ENCODE measurements at regions not wholly inside any gene's neighbourhood (a gene's known extent, or its start where the extent isn't known, plus 50 kb on each side); places are given as distances from the start of the nearest gene placed in this dataset.

DNA sequence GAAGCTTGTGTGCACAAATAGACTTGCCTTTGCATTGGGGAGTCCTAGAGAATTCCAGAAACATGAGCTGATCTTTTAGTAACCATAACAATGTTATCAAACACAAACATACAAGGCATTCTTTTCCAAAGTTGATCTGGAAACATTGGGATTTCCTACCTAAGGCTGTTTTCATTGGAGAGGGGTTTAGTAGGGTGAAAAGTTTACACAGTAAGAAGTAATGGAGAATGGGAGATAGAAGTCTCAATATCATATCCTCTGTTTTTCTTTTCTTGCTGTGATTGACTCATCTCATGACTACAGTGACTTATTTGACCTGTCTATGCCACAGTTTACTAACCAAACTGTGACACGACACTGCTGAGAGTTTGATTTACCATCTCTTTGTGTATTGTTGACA is 65.6 kb upstream of the PLA2G4A start:
- Histone ChIP-seq H3K4me3 (replicated peaks; ENCODE audit: insufficient read depth, low read length) (no peak overlapping the region), H3K27me3 (ENCODE audit: insufficient read depth, poor library complexity, severe bottlenecking) (no peaks in the 10 kb centered on the region), H3K27ac (replicated peaks) (no peak overlapping the region)
- TF ChIP-seq GABPA (IDR thresholded peaks at IDR 0.05; ENCODE audit: low read depth) (no peak), REST (IDR thresholded peaks at IDR 0.05; ENCODE audit: insufficient replicate concordance, low read depth) (no peak), SPI1 (IDR thresholded peaks at IDR 0.05; ENCODE audit: borderline replicate concordance, low read depth) (no peak), POLR2AphosphoS5 (IDR thresholded peaks at IDR 0.05; ENCODE audit: low read depth) (no peak)
- TF ChIP-seq, protein P1, sequence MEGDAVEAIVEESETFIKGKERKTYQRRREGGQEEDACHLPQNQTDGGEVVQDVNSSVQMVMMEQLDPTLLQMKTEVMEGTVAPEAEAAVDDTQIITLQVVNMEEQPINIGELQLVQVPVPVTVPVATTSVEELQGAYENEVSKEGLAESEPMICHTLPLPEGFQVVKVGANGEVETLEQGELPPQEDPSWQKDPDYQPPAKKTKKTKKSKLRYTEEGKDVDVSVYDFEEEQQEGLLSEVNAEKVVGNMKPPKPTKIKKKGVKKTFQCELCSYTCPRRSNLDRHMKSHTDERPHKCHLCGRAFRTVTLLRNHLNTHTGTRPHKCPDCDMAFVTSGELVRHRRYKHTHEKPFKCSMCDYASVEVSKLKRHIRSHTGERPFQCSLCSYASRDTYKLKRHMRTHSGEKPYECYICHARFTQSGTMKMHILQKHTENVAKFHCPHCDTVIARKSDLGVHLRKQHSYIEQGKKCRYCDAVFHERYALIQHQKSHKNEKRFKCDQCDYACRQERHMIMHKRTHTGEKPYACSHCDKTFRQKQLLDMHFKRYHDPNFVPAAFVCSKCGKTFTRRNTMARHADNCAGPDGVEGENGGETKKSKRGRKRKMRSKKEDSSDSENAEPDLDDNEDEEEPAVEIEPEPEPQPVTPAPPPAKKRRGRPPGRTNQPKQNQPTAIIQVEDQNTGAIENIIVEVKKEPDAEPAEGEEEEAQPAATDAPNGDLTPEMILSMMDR (IDR thresholded peaks at IDR 0.05; ENCODE audit: insufficient read depth, low read length) = no peak
- DNase-seq (ENCODE audit: low read depth in 1 of 2, low spot score in 1 of 2) = no peak

- DNase-seq (ENCODE audit: low read depth in 1 of 2, low spot score in 1 of 2) = no peak
- TF ChIP-seq, protein P1 (IDR thresholded peaks at IDR 0.05; ENCODE audit: insufficient read depth, low read length) = no peak
- TF ChIP-seq SPI1 (IDR thresholded peaks at IDR 0.05; ENCODE audit: borderline replicate concordance, low read depth) (no peak), REST (IDR thresholded peaks at IDR 0.05; ENCODE audit: insufficient replicate concordance, low read depth) (no peak), GABPA (IDR thresholded peaks at IDR 0.05; ENCODE audit: low read depth) (no peak), POLR2AphosphoS5 (IDR thresholded peaks at IDR 0.05; ENCODE audit: low read depth) (no peak)
- Histone ChIP-seq H3K27me3 (ENCODE audit: insufficient read depth, poor library complexity, severe bottlenecking) (no peaks in the 10 kb centered on the region), H3K27ac (replicated peaks) (no peak overlapping the region), H3K4me3 (replicated peaks; ENCODE audit: insufficient read depth, low read length) (no peak overlapping the region)
Measured at GRCh38 chr1:186762653-186763052, 66.1 kb upstream of the PLA2G4A start.

DNA sequence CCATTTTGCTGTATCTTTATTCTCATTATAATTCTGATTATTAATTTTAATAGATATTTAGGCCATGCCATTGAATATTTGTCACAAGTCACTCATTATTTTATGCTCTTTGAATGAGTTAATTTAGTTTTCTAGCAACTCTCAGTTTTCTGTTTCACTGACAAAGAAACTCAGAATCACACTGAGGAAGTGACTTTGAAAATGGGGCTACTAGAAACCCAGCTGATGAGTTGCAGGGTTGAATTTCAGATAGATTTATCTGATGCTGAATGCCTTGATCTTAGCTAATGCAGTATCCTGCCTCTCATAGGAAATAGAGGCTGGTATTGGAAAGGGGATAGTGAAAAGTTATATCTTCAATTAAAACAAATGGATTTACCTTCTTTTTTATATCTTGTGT is 67.4 kb upstream of the PLA2G4A start:
- no peak overlapping the region for H3K27ac ChIP-seq (replicated peaks)
- no peak for DNase-seq (ENCODE audit: low read depth in 1 of 2, low spot score in 1 of 2)
- no peaks in the 10 kb centered on the region for H3K27me3 ChIP-seq (ENCODE audit: insufficient read depth, poor library complexity, severe bottlenecking)
- no peak overlapping the region for H3K4me3 ChIP-seq (replicated peaks; ENCODE audit: insufficient read depth, low read length)
- TF ChIP-seq SPI1 (IDR thresholded peaks at IDR 0.05; ENCODE audit: borderline replicate concordance, low read depth) = no peak
- TF ChIP-seq, protein P1 (IDR thresholded peaks at IDR 0.05; ENCODE audit: insufficient read depth, low read length) = no peak
- TF ChIP-seq REST (IDR thresholded peaks at IDR 0.05; ENCODE audit: insufficient replicate concordance, low read depth) = no peak
- TF ChIP-seq GABPA (IDR thresholded peaks at IDR 0.05; ENCODE audit: low read depth) = no peak
- no peak for TF ChIP-seq POLR2AphosphoS5 (IDR thresholded peaks at IDR 0.05; ENCODE audit: low read depth)

Measured in HL-60 (cell line).